Brain microvascular endothelial cell (primary cell): ENCODE measurements at regions not wholly inside any gene's neighbourhood (a gene's known extent, or its start where the extent isn't known, plus 50 kb on each side); places are given as distances from the start of the nearest gene placed in this dataset.

Experiments used
- DNase-seq: peaks from one replicate; pipeline ENCODE4 v3.0.0-alpha.2; 2020
- H3K27ac ChIP-seq: fragments of 250-450 bp; sonication (Bioruptor Pico); 2 replicates; pipeline ENCODE4 v1.5.1; 2020; ENCODE audit warnings: mild to moderate bottlenecking, moderate library complexity
- H3K27me3 ChIP-seq: fragments of 250-450 bp; sonication (Bioruptor Pico); replicated peaks from 2 replicates; pipeline ENCODE4 v1.5.1; 2020; ENCODE audit warnings: mild to moderate bottlenecking
- H3K36me3 ChIP-seq: fragments of 250-450 bp; sonication (Bioruptor Pico); replicated peaks from 2 replicates; pipeline ENCODE4 v1.5.1; 2020; ENCODE audit warnings: mild to moderate bottlenecking
- H3K4me3 ChIP-seq: 2 replicates; pipeline ENCODE4 v1.5.1; 2011; ENCODE audit warnings: low read depth, mild to moderate bottlenecking, control low read depth, low read length, moderate library complexity
- in situ Hi-C: cut with HindIII; loops from 2 replicates; pipeline ENCODE4 v1.10.0; 2017; ENCODE audit warnings: low sequenced_read_pairs, low pct_ligation_motif_present
- TF ChIP-seq, protein P1 (sequence below): IDR thresholded peaks from 2 replicates; pipeline ENCODE4 v1.5.1; 2011; ENCODE audit warnings: low read depth, mild to moderate bottlenecking, moderate library complexity, low read length, control low read depth, inconsistent platforms; ENCODE audit errors: missing control alignments

DNA sequence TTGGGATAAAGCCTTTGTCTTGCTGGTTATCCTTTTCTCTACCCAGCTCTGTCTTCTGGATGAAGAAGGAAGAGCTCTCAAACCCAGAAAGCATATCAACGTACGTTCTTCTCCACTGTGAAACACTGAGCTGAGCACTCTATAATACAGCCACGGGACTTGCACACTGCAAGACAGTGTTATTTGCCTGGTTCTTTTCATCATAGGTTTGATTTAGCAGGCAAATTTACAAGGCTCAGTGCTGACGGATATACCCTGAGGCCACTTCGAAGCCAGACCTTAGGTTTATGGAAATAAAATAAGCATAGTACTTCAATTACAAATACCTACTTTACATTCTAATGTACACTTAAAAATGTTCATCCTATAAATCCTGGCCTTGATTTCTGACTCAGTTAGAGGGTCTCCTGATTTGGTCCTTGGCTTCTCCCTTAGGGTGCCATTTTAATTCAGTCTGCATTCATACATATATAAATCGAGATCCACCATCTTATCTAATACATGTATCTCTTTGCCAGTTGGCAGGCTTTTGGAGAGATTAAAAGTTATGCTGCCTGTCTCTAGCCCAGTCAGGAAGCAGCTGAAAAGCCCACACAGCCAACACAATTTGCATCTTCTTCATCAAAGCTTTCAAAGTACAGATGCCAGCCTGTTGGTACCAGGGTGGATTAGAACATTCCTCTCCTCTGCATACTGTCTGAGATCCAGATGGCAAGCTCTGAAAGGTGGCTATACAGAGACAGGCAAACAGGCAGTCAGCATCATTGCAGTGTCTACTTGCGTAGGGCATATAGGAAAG, 194.4 kb downstream of the DEPDC1B start:
- in situ Hi-C loops: no loop called here
- Histone ChIP-seq H3K4me3 (no peak overlapping the region), H3K27ac (no peak overlapping the region), H3K36me3 (no peaks in the 10 kb centered on the region), H3K27me3 (no peaks in the 10 kb centered on the region)
- TF ChIP-seq, protein P1, sequence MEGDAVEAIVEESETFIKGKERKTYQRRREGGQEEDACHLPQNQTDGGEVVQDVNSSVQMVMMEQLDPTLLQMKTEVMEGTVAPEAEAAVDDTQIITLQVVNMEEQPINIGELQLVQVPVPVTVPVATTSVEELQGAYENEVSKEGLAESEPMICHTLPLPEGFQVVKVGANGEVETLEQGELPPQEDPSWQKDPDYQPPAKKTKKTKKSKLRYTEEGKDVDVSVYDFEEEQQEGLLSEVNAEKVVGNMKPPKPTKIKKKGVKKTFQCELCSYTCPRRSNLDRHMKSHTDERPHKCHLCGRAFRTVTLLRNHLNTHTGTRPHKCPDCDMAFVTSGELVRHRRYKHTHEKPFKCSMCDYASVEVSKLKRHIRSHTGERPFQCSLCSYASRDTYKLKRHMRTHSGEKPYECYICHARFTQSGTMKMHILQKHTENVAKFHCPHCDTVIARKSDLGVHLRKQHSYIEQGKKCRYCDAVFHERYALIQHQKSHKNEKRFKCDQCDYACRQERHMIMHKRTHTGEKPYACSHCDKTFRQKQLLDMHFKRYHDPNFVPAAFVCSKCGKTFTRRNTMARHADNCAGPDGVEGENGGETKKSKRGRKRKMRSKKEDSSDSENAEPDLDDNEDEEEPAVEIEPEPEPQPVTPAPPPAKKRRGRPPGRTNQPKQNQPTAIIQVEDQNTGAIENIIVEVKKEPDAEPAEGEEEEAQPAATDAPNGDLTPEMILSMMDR: no peak
- no peak for DNase-seq

DNA sequence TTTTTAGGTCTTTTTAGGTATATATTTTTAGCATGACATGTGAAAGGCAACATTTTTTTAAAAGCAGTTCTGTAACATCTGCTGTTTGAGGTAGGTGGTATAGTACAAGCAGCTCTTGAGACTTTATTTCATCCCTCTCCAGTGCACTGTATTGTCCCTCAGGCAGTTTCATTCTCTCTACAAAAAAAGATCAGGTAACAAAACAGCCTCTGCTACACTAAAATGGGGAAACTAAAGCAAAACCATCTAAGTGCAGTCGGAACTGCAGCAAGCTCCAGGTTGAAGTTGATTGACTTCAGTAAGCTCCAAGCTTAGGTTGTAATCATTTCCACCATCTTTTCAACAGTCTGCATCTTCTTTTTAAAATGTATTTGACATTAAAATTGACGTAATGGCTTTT, 195.6 kb downstream of the DEPDC1B start:
- Histone ChIP-seq H3K27ac (no peak overlapping the region), H3K4me3 (no peak overlapping the region), H3K36me3 (no peaks in the 10 kb centered on the region), H3K27me3 (no peaks in the 10 kb centered on the region)
- no peak for DNase-seq
- TF ChIP-seq, protein P1: no peak
- in situ Hi-C loops: no loop called here

DNA sequence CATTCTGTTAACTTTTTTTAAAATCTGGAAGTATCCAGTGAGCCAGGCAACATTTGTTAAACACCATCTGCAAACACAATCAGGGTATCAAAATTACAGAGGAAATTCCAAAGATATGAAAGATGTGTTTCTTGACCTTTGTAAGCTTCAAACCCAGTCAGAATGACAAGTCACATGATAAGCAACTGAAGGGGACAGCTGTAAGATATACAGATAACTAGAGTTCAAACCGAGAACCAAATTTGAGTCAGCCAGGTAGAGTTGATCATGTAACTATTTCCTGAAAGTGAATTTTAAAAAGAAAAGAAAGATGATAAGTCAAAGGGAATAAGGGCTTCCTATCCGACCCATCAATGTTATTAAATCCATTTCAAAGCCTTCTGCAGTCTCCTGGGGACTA, 196.2 kb downstream of the DEPDC1B start:
- Histone ChIP-seq H3K27me3 (no peaks in the 10 kb centered on the region), H3K36me3 (no peaks in the 10 kb centered on the region), H3K27ac (no peak overlapping the region), H3K4me3 (no peak overlapping the region)
- in situ Hi-C loops: no loop called here
- no peak for DNase-seq
- TF ChIP-seq, protein P1: no peak

GRCh38 chr5:60497706-60498500, 202.1 kb downstream of the DEPDC1B start:
- TF ChIP-seq, protein P1: no peak
- H3K4me3 ChIP-seq: no peak overlapping the region
- DNase-seq: peak; percentile 87
- in situ Hi-C loops: no loop called here
- no peak overlapping the region for H3K27ac ChIP-seq
- no peaks in the 10 kb centered on the region for H3K36me3 ChIP-seq
- no peaks in the 10 kb centered on the region for H3K27me3 ChIP-seq

GRCh38 chr5:60495644-60496520, 204.1 kb downstream of the DEPDC1B start:
- in situ Hi-C loops: no loop called here
- DNase-seq: no peak
- Histone ChIP-seq H3K27me3 (no peaks in the 10 kb centered on the region), H3K4me3 (no peak overlapping the region), H3K36me3 (no peaks in the 10 kb centered on the region), H3K27ac (peak overlapping the region; percentile 17)
- TF ChIP-seq, protein P1: no peak
